ENCODE measurements at regions not wholly inside any gene's neighbourhood (a gene's known extent, or its start where the extent isn't known, plus 50 kb on each side); places are given as distances from the start of the nearest gene placed in this dataset.

DNA sequence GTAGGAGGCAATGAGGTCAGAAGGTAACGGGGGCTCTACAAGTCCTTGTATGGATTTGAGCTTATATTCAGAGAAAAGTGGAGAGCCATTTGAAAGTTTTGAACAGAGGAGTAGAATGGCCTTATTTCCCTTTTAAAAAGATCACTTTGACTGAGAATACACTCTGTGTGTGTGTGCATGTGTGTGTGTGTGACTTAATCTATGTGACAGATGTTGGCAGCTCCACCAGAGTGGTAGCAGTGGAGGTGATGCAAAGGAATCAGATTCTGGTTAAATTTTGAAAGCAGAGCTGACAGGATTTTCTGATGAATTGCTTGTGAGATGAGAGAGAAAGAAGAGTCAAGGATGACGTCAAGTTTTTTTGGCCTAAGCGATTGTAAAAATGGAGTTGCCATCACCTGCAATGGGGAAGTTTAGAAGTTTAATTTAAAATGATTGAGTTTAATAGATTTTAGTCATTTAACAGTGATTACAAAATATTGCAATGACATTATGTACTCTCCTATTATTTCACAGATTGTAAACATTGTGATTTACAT lies 172.2 kb upstream of the HEY2 start:
- H3K9ac ChIP-seq (ENCODE audit: low read length) = no peak overlapping the region
- no peak overlapping the region for H3K27ac ChIP-seq (ENCODE audit: low read depth, low read length)
- no peaks in the 10 kb centered on the region for H3K9me2 ChIP-seq (replicated peaks; ENCODE audit: insufficient read depth, low read length)
- no peak for TF ChIP-seq EZH2phosphoT487 (conservative IDR thresholded peaks at IDR 0.05; ENCODE audit: low read length)
- TF ChIP-seq, protein P1, sequence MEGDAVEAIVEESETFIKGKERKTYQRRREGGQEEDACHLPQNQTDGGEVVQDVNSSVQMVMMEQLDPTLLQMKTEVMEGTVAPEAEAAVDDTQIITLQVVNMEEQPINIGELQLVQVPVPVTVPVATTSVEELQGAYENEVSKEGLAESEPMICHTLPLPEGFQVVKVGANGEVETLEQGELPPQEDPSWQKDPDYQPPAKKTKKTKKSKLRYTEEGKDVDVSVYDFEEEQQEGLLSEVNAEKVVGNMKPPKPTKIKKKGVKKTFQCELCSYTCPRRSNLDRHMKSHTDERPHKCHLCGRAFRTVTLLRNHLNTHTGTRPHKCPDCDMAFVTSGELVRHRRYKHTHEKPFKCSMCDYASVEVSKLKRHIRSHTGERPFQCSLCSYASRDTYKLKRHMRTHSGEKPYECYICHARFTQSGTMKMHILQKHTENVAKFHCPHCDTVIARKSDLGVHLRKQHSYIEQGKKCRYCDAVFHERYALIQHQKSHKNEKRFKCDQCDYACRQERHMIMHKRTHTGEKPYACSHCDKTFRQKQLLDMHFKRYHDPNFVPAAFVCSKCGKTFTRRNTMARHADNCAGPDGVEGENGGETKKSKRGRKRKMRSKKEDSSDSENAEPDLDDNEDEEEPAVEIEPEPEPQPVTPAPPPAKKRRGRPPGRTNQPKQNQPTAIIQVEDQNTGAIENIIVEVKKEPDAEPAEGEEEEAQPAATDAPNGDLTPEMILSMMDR (IDR thresholded peaks at IDR 0.05; ENCODE audit: insufficient read depth, low read length, poor library complexity, severe bottlenecking) = no peak
- no peaks in the 10 kb centered on the region for H3F3A ChIP-seq (ENCODE audit: insufficient read depth)
- H3K9me3 ChIP-seq (ENCODE audit: insufficient read depth, low read length) = no peaks in the 10 kb centered on the region
- no peaks in the 10 kb centered on the region for H3K79me2 ChIP-seq (ENCODE audit: insufficient read depth, low read length)
- H4K20me1 ChIP-seq (ENCODE audit: low read depth, low read length) = no peaks in the 10 kb centered on the region
- no peak overlapping the region for H3K4me3 ChIP-seq (ENCODE audit: insufficient read depth, low read length, poor library complexity, severe bottlenecking)
- H2AFZ ChIP-seq (ENCODE audit: low read depth, low read length, severe bottlenecking) = no peak overlapping the region
- no peaks in the 10 kb centered on the region for H3K36me3 ChIP-seq (ENCODE audit: low read length)
- H3K27me3 ChIP-seq (ENCODE audit: low read length) = no peaks in the 10 kb centered on the region
- no peak overlapping the region for H3K4me2 ChIP-seq (ENCODE audit: low read depth, low read length, poor library complexity, severe bottlenecking)

DNA sequence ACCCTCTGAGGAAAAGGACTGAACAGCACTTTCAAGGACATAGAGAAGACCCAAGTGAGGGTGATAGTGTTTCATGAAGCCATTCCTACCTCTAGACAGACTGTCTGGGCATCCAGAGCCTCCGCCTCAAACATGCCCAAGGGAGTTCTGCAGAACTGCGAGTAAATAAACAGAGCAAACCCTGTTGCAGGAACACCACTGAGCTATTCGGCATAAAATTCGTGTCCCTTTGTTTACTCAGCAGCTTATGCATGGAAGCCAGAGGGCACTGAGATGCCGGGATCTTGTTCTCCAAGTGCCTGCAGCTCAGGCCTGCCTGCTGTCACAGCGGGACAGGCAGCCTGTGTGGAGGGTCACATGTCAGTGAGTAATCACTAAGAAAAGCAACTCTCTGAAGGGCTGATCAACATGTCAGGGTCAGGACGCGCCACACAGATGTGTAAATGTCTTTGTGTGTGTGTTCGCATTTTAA lies 164.9 kb upstream of the HEY2 start:
- H3K9me3 ChIP-seq (ENCODE audit: insufficient read depth, low read length) = no peaks in the 10 kb centered on the region
- TF ChIP-seq, protein P1 (IDR thresholded peaks at IDR 0.05; ENCODE audit: insufficient read depth, low read length, poor library complexity, severe bottlenecking) = no peak
- no peak for TF ChIP-seq EZH2phosphoT487 (conservative IDR thresholded peaks at IDR 0.05; ENCODE audit: low read length)
- no peak overlapping the region for H3K9ac ChIP-seq (ENCODE audit: low read length)
- no peak overlapping the region for H2AFZ ChIP-seq (ENCODE audit: low read depth, low read length, severe bottlenecking)
- no peaks in the 10 kb centered on the region for H4K20me1 ChIP-seq (ENCODE audit: low read depth, low read length)
- no peak overlapping the region for H3K27ac ChIP-seq (ENCODE audit: low read depth, low read length)
- no peaks in the 10 kb centered on the region for H3K9me2 ChIP-seq (replicated peaks; ENCODE audit: insufficient read depth, low read length)
- no peaks in the 10 kb centered on the region for H3K36me3 ChIP-seq (ENCODE audit: low read length)
- no peaks in the 10 kb centered on the region for H3K79me2 ChIP-seq (ENCODE audit: insufficient read depth, low read length)
- no peak overlapping the region for H3K4me2 ChIP-seq (ENCODE audit: low read depth, low read length, poor library complexity, severe bottlenecking)
- no peaks in the 10 kb centered on the region for H3K27me3 ChIP-seq (ENCODE audit: low read length)
- H3F3A ChIP-seq (ENCODE audit: insufficient read depth) = no peaks in the 10 kb centered on the region
- H3K4me3 ChIP-seq (ENCODE audit: insufficient read depth, low read length, poor library complexity, severe bottlenecking) = no peak overlapping the region

DNA sequence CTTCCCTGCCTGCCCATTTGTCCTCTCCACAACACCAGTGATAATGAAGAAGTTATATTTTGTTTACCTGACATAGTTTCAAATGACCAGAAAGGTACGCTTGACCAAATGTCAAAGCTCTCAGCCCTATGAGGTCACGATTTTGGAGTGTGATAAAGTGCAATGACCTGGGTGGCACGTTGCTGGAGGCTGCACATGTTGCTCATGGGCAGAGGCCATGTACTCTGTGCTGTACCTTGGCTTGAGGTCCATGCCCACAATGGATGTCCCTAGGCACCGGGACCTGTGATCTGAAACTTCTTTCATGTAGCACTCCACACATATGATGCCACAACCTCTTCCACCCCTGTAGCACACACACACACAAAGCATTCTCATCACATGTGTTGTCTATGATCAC lies 164.0 kb upstream of the HEY2 start:
- no peak overlapping the region for H3K27ac ChIP-seq (ENCODE audit: low read depth, low read length)
- no peak overlapping the region for H3K4me2 ChIP-seq (ENCODE audit: low read depth, low read length, poor library complexity, severe bottlenecking)
- no peak overlapping the region for H3K9ac ChIP-seq (ENCODE audit: low read length)
- no peaks in the 10 kb centered on the region for H3F3A ChIP-seq (ENCODE audit: insufficient read depth)
- no peak overlapping the region for H2AFZ ChIP-seq (ENCODE audit: low read depth, low read length, severe bottlenecking)
- no peaks in the 10 kb centered on the region for H3K79me2 ChIP-seq (ENCODE audit: insufficient read depth, low read length)
- H4K20me1 ChIP-seq (ENCODE audit: low read depth, low read length) = no peaks in the 10 kb centered on the region
- no peaks in the 10 kb centered on the region for H3K9me3 ChIP-seq (ENCODE audit: insufficient read depth, low read length)
- H3K27me3 ChIP-seq (ENCODE audit: low read length) = no peaks in the 10 kb centered on the region
- no peaks in the 10 kb centered on the region for H3K9me2 ChIP-seq (replicated peaks; ENCODE audit: insufficient read depth, low read length)
- no peak overlapping the region for H3K4me3 ChIP-seq (ENCODE audit: insufficient read depth, low read length, poor library complexity, severe bottlenecking)
- TF ChIP-seq, protein P1 (IDR thresholded peaks at IDR 0.05; ENCODE audit: insufficient read depth, low read length, poor library complexity, severe bottlenecking) = no peak
- no peak for TF ChIP-seq EZH2phosphoT487 (conservative IDR thresholded peaks at IDR 0.05; ENCODE audit: low read length)
- no peaks in the 10 kb centered on the region for H3K36me3 ChIP-seq (ENCODE audit: low read length)

Measured in SU-DHL-6 (cell line).